Epithelial cell of proximal tubule (primary cell): ENCODE measurements at regions not wholly inside any gene's neighbourhood (a gene's known extent, or its start where the extent isn't known, plus 50 kb on each side); places are given as distances from the start of the nearest gene placed in this dataset.

ENCODE experiments used
- DNase-seq: peaks from one replicate; pipeline ENCODE4 v3.0.0-alpha.2; 2011; ENCODE audit warnings: low read depth
- H3K4me3 ChIP-seq: 2 replicates; pipeline ENCODE4 v1.5.1; 2011; ENCODE audit warnings: low read depth, mild to moderate bottlenecking, low read length
- CTCF ChIP-seq: conservative IDR thresholded peaks from 2 replicates; pipeline ENCODE4 v1.5.1; 2012; ENCODE audit warnings: low read depth, mild to moderate bottlenecking, low read length

- no peak overlapping the region for H3K4me3 ChIP-seq
Measured at GRCh38 chr2:234626566-234627130, 129.8 kb upstream of the ARL4C start.

GRCh38 chr2:234625626-234626250 lies 128.9 kb upstream of the ARL4C start:
- no peak overlapping the region for H3K4me3 ChIP-seq
- TF ChIP-seq CTCF: no peak
- no peak for DNase-seq

More at GRCh38 chr2:234626566-234627130, 129.8 kb upstream of the ARL4C start:
- no peak for TF ChIP-seq CTCF
- no peak for DNase-seq

- H3K4me3 ChIP-seq: no peak overlapping the region
- TF ChIP-seq CTCF: no peak
- no peak for DNase-seq
Measured at GRCh38 chr2:234623521-234623991, 126.7 kb upstream of the ARL4C start.

- no peak overlapping the region for H3K4me3 ChIP-seq
- no peak for DNase-seq
- TF ChIP-seq CTCF: no peak
Measured at GRCh38 chr2:234621120-234621519, 124.2 kb upstream of the ARL4C start.

GRCh38 chr2:234620018-234620417 lies 123.1 kb upstream of the ARL4C start:
- H3K4me3 ChIP-seq: no peak overlapping the region
- TF ChIP-seq CTCF: no peak
- DNase-seq: no peak

- TF ChIP-seq CTCF: no peak
- no peak for DNase-seq
- H3K4me3 ChIP-seq: no peak overlapping the region
Measured at GRCh38 chr2:234615643-234616356, 118.9 kb upstream of the ARL4C start.
